Activated CD8-positive, alpha-beta memory T cell treated with anti-CD3 and anti-CD28 coated beads, Interleukin-2, amount 50 U/mL, for 1 hour (primary cell): ENCODE measurements at regions not wholly inside any gene's neighbourhood (a gene's known extent, or its start where the extent isn't known, plus 50 kb on each side); places are given as distances from the start of the nearest gene placed in this dataset.
"Not testable (repeated sequence)": the region's sequence is repeated elsewhere in the genome, so short reads cannot be mapped to it uniquely, and the experiment has no call there.

Experiments used
- DNase-seq: peaks from one replicate; pipeline ENCODE4 v3.0.0-alpha.2; 2020; ENCODE audit errors: extremely low read depth

- no peak for DNase-seq
Measured at GRCh38 chr5:39660020-39660419, 235.2 kb upstream of the DAB2 start.

GRCh38 chr5:39658866-39659265 is 234.1 kb upstream of the DAB2 start:
- no peak for DNase-seq

- DNase-seq = no peak
Measured at GRCh38 chr5:39657943-39658342, 233.2 kb upstream of the DAB2 start.

- no peak for DNase-seq
Measured at GRCh38 chr5:39656600-39656999, 231.8 kb upstream of the DAB2 start.

GRCh38 chr5:39654715-39655114 is 229.9 kb upstream of the DAB2 start:
- no peak for DNase-seq

GRCh38 chr5:39652481-39652880 is 227.7 kb upstream of the DAB2 start:
- not testable (repeated sequence) for DNase-seq

DNA sequence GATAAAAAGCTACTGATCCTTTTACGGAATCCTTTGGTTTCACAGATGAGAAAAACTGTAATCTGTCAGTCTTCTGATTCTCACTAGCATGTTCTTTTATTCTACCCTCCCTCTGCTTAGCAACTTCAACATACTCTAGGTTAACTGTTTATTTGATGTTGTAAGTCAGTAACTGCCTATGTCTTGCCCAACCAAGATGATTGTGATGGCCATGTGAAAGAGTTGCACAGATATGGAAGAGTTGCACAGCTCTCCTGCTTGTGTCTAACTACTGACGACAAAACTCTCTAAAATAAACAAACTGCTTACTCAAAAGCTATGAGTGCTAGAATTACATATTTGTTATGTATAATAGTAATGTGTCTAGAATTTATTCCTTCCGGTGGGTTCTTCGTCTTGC is 227.3 kb upstream of the DAB2 start:
- no peak for DNase-seq

DNA sequence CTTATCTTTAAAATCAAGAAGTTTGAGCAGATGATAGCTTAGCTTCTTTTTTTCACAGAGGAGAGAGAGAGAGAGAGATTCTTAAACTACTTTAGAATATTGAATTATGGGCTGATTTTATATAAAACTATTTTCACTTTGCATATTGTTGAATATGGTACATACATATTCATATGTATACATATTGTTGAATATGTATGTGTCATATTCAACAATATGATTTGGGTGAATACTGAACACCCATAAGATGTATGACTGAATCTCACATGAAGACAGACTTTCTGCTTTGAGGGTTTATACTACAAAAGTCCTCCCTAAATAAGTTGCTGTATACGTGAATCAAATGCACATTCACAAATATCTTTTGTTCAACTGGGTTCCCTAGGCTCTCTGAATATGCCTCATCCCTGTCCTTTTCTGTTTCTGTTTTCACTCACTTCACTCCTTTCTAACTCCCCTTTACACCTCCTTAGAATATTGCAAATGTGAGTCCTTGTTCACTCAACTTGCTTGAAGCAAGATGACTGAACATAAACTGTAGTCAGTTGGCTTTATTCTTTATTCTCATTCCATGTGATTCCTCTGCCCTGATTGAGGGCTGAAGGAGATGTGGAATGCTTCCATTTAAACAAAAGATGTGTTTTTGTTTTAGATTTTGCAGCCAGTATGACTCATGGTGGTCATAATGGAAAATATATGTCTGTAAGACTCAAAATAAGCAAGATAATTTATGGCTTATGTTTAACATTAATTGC is 225.4 kb upstream of the DAB2 start:
- no peak for DNase-seq

- DNase-seq = no peak
Measured at GRCh38 chr5:39648848-39649227, 224.1 kb upstream of the DAB2 start.

DNA sequence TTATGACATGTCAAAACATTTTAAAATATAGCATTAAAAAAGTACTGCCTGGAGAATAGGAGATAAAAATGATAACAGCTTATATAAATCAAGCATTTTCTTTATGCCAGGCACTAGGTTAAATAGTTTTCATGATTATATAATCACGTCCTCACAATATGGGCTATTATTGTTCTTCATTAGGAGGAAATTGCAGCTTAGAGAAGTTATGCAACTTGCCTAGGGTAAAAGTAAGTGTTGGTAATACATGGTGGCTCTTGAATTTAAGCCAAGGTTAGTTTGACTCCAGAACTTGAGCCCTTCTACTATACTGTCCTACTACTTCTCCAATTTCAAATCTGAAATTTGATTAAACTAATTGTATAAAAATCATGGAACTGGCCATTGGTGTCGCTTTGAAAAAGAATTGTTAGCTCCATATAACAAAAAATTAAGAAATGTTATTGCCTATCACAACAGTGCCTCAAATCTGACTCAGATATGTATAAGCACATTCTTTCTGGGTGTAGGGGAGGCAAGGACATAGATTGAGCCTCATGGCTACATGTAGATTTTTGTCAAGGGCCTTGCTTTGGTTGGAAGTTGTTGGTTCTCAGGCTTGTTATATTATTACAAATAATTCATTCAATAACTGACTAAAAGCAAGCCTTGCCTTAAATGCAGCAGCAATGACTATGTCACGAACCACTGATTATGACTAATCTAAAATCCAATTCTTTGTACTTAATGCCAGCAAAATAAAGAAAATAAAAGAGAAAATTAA is 223.5 kb upstream of the DAB2 start:
- no peak for DNase-seq

DNA sequence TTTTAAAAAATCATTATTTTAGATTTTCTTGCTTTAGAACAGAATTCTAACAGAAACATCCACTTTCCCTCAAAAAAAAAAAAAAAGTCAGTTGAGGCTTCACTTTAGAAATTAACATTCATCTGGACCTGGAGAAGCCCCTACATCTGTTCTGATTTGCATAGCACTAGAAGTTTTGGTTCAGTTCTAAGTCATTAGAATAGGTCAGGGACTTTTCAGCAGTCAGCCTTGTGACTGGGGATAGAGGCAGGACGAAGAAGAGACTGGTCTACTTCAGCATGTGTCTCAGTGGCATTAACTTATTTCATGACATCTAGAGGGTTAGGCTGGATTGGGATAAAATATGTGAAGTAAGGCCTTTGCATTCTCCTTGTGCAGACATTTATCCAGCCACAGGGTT is 215.8 kb upstream of the DAB2 start:
- DNase-seq = no peak

DNA sequence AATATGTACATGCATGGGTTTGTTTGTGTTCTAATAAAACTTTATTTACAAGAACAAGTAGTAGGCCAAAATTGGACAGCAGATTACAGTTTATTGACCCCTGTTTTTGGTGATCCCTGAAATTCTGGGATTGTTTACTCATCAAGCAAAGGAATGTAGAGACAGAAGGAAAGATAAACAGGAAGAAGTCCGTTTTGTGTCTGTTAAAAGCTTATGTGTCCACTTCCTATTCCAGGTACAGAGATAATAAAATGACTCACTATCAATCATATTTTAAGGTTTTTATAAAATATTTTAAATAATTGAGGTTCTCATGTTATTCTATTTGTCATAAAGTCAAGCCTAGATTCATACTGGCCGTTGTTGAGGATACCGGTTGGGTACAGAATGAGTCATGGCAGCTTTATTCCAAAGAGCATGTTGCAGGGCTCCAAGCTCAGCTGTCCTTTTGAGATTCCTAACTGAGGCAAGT is 214.9 kb upstream of the DAB2 start:
- DNase-seq = no peak

GRCh38 chr5:39638813-39639212 is 214.0 kb upstream of the DAB2 start:
- DNase-seq = no peak

DNA sequence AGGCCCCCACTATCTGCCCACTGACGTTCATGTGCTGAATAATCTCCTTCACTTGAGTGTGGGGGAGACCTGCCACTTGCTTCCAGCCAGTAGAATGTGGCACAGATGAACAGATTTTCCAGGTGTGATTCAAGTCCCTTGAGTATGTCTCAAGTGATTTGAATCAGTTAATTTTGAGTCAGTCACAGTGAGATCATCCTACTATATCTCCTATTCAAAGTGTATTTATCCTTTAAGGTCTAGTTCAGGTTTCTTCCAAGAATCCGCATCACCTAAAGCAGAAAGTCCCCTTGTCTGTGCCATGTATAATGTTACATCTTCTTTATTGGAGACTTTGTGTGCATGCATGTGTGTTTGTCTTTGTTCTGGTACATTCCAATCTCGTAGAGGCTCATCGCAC is 208.3 kb upstream of the DAB2 start:
- no peak for DNase-seq

DNA sequence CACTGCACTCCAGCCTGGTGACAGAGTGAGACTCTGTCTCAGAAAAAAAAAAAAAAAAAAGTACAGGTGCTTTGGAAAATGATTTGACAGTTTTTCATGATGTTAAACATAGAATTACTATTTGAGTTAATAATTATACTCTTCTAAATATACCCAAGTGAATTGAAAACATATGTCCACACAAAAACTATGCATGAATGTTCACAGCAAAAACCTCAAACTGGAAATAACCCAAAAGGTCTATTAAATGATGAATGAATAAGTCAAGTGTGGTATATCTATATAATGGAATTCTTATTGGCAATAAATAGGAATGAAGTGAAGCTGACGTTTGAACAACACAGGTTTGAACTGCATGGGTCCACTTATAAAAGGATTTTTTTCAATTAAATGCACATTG is 207.2 kb upstream of the DAB2 start:
- no peak for DNase-seq

GRCh38 chr5:39629946-39630345 is 205.2 kb upstream of the DAB2 start:
- no peak for DNase-seq

DNA sequence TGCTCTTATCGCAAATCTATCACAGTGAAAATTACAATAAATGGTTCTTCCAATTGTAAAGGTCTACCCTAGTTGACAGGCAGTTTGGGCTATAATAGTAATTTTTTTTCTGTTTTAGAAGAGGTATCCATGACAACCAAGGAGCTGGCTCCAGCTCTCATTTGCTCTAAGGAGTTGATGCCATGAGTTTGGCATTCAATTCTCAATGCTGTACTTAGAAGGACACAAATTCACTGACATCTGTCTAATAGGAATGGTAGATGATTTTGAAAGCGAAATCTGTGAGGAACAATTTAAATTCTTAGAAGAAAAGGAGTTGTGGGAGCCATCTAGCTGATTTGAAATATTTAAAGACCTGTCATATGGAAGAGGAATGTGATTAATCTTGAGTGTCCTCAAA is 203.6 kb upstream of the DAB2 start:
- no peak for DNase-seq

DNA sequence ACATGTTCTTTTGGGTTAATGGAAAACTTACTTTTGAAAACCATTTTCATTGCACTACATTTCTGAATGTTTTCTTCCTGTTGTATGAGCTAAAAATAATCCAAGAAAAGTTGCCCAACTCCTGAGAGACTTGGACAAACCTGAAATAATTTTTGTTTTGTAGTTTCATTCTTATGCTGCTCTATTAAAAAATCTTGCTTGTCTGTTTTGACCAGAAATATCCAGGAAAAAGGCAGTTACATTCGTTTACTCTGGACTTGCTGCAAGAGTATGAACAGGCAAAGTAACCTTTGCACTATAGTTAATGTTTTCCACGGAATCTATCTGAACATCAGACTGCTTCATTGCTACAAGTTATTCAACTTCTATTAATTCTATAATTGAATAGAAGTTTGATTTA is 200.1 kb upstream of the DAB2 start:
- DNase-seq = no peak

- DNase-seq = no peak
Measured at GRCh38 chr5:39624268-39624886, 199.6 kb upstream of the DAB2 start.

DNA sequence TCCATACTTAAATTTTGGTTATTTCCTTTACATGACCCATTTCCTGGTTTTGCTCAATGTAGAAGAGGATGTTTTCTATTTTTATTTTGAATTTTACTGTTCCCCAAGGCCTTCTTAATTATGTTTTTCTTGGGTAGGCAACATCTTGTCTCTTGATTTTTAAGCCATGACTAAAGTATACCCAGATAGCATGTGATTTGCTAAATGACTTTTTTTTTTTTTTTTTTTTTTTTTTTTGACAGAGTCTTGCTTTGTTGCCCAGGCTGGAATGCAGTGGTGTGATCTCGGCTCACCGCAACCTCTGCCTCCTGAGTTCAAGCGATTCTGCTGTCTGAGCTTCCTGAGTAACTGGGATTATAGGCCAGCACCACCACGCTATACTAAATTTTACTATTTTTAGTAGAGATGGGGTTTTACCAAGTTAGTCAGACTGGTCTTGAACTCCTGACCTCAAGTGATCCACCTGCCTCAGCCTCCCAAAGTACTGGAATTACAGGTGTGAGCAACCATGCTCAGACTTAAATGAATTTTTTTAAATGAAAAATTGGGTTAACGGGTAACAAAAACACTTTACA is 198.6 kb upstream of the DAB2 start:
- no peak for DNase-seq

- no peak for DNase-seq
Measured at GRCh38 chr5:39622281-39622680, 197.5 kb upstream of the DAB2 start.

GRCh38 chr5:39619168-39619818 is 194.5 kb upstream of the DAB2 start:
- no peak for DNase-seq
